Astrocyte (in vitro differentiated cells and primary cell): ENCODE measurements at regions not wholly inside any gene's neighbourhood (a gene's known extent, or its start where the extent isn't known, plus 50 kb on each side); places are given as distances from the start of the nearest gene placed in this dataset.

Experiments
- CTCF ChIP-seq: IDR thresholded peaks from 2 replicates; pipeline ENCODE4 v1.5.1; 2011; ENCODE audit warnings: low read depth, mild to moderate bottlenecking, inconsistent platforms, low read length, moderate library complexity; ENCODE audit not compliant: insufficient read depth
- EZH2 ChIP-seq: IDR thresholded peaks from 2 replicates; pipeline ENCODE4 v1.6.1; 2012; ENCODE audit warnings: mild to moderate bottlenecking, low read length, inconsistent platforms; ENCODE audit not compliant: insufficient read depth

DNA sequence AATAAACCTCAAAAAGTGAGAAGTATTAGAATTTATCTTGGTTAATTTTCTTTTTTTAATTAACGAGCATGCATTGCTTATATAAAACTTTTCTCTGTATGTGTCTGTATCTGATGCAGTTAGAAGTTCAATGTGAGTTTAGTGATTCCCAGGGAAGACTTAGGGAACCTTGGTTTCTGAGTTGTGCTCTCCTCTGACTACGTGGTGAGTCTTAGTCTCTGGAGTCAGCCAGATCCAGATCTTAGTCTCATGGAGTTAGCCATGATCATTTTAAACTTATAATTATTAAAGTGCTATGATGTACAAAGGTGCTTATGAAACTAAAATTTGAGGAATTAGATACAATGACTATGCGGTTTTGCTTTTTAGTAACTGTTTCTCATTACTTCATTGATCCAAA lies 285.3 kb upstream of the DMRT1 start:
- TF ChIP-seq CTCF = no peak
- TF ChIP-seq EZH2 = no peak
